ENCODE measurements at regions not wholly inside any gene's neighbourhood (a gene's known extent, or its start where the extent isn't known, plus 50 kb on each side); places are given as distances from the start of the nearest gene placed in this dataset.
A peak's percentile ranks its signal among the peaks of the same experiment; 100 is the strongest.

DNA sequence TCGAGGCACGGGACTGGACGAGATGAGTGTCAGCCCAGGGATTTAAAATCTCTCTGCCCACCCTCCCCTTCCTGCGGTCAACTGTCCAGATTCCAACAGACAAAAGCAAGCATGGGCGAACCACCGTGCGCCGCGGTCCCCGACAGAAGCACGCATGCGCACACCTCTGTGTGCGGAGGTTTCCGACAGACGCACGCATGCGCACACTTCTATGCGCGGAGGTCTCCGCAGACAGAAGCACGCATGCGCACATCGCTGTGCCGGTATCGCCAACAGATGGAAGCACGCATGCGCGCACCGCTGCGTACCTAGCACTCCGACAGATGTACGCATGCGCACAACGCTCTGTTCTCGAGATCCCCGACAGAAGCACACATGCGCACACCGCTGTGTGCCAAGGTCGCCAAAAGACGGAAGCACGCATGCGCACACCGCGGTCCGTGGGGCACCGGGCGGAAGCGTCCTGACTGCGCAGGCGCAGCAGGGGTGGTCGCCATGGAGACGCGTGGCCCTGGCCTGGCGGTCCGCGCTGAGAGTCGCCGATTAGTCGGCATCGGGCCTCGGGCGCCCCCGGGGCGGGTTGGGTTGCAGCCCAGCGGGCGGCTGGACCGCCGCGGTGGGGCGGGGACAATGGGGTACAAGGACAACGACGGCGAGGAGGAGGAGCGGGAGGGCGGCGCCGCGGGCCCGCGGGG is 57.4 kb upstream of the RPH3AL start:
- Histone ChIP-seq H3K4me1 (peaks cover 21% of the 10 kb centered on the region), H3K4me3 (peak overlapping the region; percentile 70), H3K4me2 (peak overlapping the region; percentile 97), H3K9me3 (no peaks in the 10 kb centered on the region), H3K27ac (peak overlapping the region; percentile 76 to 90)
- ATAC-seq (peak; percentile 81 to 93), DNase-seq (ENCODE audit: low read depth in 1 of 2, low spot score in 1 of 2) (peak; percentile 100), FAIRE-seq (peak; percentile 100)
- ChIA-PET CTCF (interaction anchor here (1.0 to 3.3 kb wide), 6 partner anchors 15 to 586 kb away, joined by 3 to 410 read pairs (median 18); partner anchors contain the start of gene TIMM22), POLR2A (no interaction called here)
- WGBS (ENCODE audit: missing lambda C conversion rate): under 1% methylated on average over 68 of the region's 80 CpGs
- TF ChIP-seq SMC3 (IDR thresholded peaks at IDR 0.05) (no peak), POLR2AphosphoS2 (conservative IDR thresholded peaks at IDR 0.05; ENCODE audit: low read length) (no peak), JUN (IDR thresholded peaks at IDR 0.05) (peak in 1 of 2 experiments; percentile 76; a peak in 2 of 5 replicates), JUNB (IDR thresholded peaks at IDR 0.05) (no peak), FOSL2 (IDR thresholded peaks at IDR 0.05) (no peak), FOSL2 (CRISPR knock-in tag; IDR thresholded peaks at IDR 0.05) (no peak), POLR2A (IDR thresholded peaks at IDR 0.05; ENCODE audit: low read length) (peak; percentile 95), CHD2 (IDR thresholded peaks at IDR 0.05; ENCODE audit: low read length, partially characterized antibody) (no peak), NPAS2 (CRISPR knock-in tag; IDR thresholded peaks at IDR 0.05; ENCODE audit: borderline replicate concordance) (no peak), RCOR1 (IDR thresholded peaks at IDR 0.05; ENCODE audit: low read depth, low read length) (no peak), HOXB13 (CRISPR knock-in tag; IDR thresholded peaks at IDR 0.05; ENCODE audit: low read depth) (no peak), CHD4 (IDR thresholded peaks at IDR 0.05; ENCODE audit: borderline replicate concordance) (no peak), NR3C1 (IDR thresholded peaks at IDR 0.05) (no peak), FOXS1 (CRISPR knock-in tag; IDR thresholded peaks at IDR 0.05) (no peak), SREBF2 (IDR thresholded peaks at IDR 0.05) (no peak), RFX5 (IDR thresholded peaks at IDR 0.05) (no peak), PHF8 (IDR thresholded peaks at IDR 0.05; ENCODE audit: borderline replicate concordance, low read depth) (peak; percentile 58; the same call in 1 of the 2 replicates), BHLHE40 (IDR thresholded peaks at IDR 0.05; ENCODE audit: low read depth, low read length) (no peak), NFE2L2 (conservative IDR thresholded peaks at IDR 0.05; ENCODE audit: low read length) (no peak), GATA3 (IDR thresholded peaks at IDR 0.05; ENCODE audit: borderline replicate concordance) (no peak), ESRRA (IDR thresholded peaks at IDR 0.05; ENCODE audit: borderline replicate concordance, low read length) (no peak), EHF (CRISPR knock-in tag; IDR thresholded peaks at IDR 0.05) (no peak), CBX2 (IDR thresholded peaks at IDR 0.05; ENCODE audit: borderline replicate concordance, low read depth) (no peak), ZC3H11A (IDR thresholded peaks at IDR 0.05) (no peak), KDM1A (IDR thresholded peaks at IDR 0.05; ENCODE audit: low read depth) (no peak), EP300 (IDR thresholded peaks at IDR 0.05) (no peak), FOSB (CRISPR knock-in tag; IDR thresholded peaks at IDR 0.05) (no peak)
- TF ChIP-seq, protein P1, sequence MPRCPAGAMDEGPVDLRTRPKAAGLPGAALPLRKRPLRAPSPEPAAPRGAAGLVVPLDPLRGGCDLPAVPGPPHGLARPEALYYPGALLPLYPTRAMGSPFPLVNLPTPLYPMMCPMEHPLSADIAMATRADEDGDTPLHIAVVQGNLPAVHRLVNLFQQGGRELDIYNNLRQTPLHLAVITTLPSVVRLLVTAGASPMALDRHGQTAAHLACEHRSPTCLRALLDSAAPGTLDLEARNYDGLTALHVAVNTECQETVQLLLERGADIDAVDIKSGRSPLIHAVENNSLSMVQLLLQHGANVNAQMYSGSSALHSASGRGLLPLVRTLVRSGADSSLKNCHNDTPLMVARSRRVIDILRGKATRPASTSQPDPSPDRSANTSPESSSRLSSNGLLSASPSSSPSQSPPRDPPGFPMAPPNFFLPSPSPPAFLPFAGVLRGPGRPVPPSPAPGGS (IDR thresholded peaks at IDR 0.05): peak; percentile 46; the same call in 1 of the 3 replicates
- TF ChIP-seq, protein P2, sequence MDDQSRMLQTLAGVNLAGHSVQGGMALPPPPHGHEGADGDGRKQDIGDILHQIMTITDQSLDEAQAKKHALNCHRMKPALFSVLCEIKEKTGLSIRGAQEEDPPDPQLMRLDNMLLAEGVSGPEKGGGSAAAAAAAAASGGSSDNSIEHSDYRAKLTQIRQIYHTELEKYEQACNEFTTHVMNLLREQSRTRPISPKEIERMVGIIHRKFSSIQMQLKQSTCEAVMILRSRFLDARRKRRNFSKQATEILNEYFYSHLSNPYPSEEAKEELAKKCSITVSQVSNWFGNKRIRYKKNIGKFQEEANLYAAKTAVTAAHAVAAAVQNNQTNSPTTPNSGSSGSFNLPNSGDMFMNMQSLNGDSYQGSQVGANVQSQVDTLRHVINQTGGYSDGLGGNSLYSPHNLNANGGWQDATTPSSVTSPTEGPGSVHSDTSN (IDR thresholded peaks at IDR 0.05): no peak
- TF ChIP-seq, protein P3, sequence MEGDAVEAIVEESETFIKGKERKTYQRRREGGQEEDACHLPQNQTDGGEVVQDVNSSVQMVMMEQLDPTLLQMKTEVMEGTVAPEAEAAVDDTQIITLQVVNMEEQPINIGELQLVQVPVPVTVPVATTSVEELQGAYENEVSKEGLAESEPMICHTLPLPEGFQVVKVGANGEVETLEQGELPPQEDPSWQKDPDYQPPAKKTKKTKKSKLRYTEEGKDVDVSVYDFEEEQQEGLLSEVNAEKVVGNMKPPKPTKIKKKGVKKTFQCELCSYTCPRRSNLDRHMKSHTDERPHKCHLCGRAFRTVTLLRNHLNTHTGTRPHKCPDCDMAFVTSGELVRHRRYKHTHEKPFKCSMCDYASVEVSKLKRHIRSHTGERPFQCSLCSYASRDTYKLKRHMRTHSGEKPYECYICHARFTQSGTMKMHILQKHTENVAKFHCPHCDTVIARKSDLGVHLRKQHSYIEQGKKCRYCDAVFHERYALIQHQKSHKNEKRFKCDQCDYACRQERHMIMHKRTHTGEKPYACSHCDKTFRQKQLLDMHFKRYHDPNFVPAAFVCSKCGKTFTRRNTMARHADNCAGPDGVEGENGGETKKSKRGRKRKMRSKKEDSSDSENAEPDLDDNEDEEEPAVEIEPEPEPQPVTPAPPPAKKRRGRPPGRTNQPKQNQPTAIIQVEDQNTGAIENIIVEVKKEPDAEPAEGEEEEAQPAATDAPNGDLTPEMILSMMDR (IDR thresholded peaks at IDR 0.05): no peak
- TF ChIP-seq, protein P4, sequence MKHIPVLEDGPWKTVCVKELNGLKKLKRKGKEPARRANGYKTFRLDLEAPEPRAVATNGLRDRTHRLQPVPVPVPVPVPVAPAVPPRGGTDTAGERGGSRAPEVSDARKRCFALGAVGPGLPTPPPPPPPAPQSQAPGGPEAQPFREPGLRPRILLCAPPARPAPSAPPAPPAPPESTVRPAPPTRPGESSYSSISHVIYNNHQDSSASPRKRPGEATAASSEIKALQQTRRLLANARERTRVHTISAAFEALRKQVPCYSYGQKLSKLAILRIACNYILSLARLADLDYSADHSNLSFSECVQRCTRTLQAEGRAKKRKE (CRISPR knock-in tag; IDR thresholded peaks at IDR 0.05; ENCODE audit: low read depth): no peak
- TF ChIP-seq, protein P5, sequence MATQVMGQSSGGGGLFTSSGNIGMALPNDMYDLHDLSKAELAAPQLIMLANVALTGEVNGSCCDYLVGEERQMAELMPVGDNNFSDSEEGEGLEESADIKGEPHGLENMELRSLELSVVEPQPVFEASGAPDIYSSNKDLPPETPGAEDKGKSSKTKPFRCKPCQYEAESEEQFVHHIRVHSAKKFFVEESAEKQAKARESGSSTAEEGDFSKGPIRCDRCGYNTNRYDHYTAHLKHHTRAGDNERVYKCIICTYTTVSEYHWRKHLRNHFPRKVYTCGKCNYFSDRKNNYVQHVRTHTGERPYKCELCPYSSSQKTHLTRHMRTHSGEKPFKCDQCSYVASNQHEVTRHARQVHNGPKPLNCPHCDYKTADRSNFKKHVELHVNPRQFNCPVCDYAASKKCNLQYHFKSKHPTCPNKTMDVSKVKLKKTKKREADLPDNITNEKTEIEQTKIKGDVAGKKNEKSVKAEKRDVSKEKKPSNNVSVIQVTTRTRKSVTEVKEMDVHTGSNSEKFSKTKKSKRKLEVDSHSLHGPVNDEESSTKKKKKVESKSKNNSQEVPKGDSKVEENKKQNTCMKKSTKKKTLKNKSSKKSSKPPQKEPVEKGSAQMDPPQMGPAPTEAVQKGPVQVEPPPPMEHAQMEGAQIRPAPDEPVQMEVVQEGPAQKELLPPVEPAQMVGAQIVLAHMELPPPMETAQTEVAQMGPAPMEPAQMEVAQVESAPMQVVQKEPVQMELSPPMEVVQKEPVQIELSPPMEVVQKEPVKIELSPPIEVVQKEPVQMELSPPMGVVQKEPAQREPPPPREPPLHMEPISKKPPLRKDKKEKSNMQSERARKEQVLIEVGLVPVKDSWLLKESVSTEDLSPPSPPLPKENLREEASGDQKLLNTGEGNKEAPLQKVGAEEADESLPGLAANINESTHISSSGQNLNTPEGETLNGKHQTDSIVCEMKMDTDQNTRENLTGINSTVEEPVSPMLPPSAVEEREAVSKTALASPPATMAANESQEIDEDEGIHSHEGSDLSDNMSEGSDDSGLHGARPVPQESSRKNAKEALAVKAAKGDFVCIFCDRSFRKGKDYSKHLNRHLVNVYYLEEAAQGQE (IDR thresholded peaks at IDR 0.05): no peak
- TF ChIP-seq, protein P6, sequence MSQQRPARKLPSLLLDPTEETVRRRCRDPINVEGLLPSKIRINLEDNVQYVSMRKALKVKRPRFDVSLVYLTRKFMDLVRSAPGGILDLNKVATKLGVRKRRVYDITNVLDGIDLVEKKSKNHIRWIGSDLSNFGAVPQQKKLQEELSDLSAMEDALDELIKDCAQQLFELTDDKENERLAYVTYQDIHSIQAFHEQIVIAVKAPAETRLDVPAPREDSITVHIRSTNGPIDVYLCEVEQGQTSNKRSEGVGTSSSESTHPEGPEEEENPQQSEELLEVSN (IDR thresholded peaks at IDR 0.05; ENCODE audit: borderline replicate concordance, low read depth): peak; percentile 84
- TF ChIP-seq, protein P7, sequence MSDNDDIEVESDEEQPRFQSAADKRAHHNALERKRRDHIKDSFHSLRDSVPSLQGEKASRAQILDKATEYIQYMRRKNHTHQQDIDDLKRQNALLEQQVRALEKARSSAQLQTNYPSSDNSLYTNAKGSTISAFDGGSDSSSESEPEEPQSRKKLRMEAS (IDR thresholded peaks at IDR 0.05): peak; percentile 92
